HCT116 (cell line): ENCODE measurements at regions not wholly inside any gene's neighbourhood (a gene's known extent, or its start where the extent isn't known, plus 50 kb on each side); places are given as distances from the start of the nearest gene placed in this dataset.

ENCODE experiments used
- ATAC-seq: fragments of 200-7000 bp; cut with Tn5 transposase; 2 replicates; pipeline ENCODE4 v1.9.1; 2020; ENCODE audit warnings: mild to moderate bottlenecking, moderate library complexity
- BruUV-seq: library from RNA; stranded (reverse); fragments of 400-500 nt; replicated peaks from 2 replicates; lab custom pipeline; 2021; lab: Mats Ljungman, UMichigan
- CTCF ChIA-PET: fragments of 300-600 bp; sonication (Branson Sonifier 250); formaldehyde crosslinking; loops from one replicate; lab custom pipeline; 2021; ENCODE audit warnings: antibody characterized with exemption; lab: Charles Lee
- POLR2A ChIA-PET: fragments of 300-600, 350-600 bp; sonication (Branson Sonifier 250); formaldehyde crosslinking; loops from one replicate; lab custom pipeline; 2021; ENCODE audit warnings: antibody characterized with exemption; lab: Charles Lee
- RAD21 ChIA-PET, 2 experiments: fragments of 300-600 bp; sonication (Branson Sonifier 250); formaldehyde crosslinking; loops; one replicate each; lab custom pipeline; 2023; ENCODE audit warnings: low total read pairs in 2 of 2; ENCODE audit not compliant: uncharacterized antibody in 2 of 2, unreplicated experiment in 2 of 2, low non-redundant PET in 1 of 2; lab: Charles Lee
- DNase-seq: peaks from one replicate; pipeline ENCODE4 v3.0.0-alpha.2; 2010; ENCODE audit warnings: low read depth, low spot score
- H2AFZ ChIP-seq: fragments of 200-600 bp; shearing (Covaris generic), sonication (generic); 2 replicates; pipeline ENCODE4 v1.6.1; 2017; ENCODE audit warnings: low read depth, mixed run types, mixed read lengths, antibody characterized with exemption, low read length; ENCODE audit not compliant: poor library complexity, severe bottlenecking
- H3K27ac ChIP-seq: 2 replicates; pipeline ENCODE4 v1.5.1; 2012; ENCODE audit warnings: low read depth, low read length
- H3K27me3 ChIP-seq: fragments of 200-600 bp; sonication (generic); 2 replicates; pipeline ENCODE4 v1.6.1; 2016; ENCODE audit warnings: mixed run types, low read length, mixed read lengths; ENCODE audit not compliant: insufficient read depth
- H3K36me3 ChIP-seq, 2 experiments: fragments of 200-500 bp in 1 of 2; fragments of 200-600 bp in 1 of 2; sonication (Bioruptor generic) in 1 of 2; sonication (generic) in 1 of 2; 2 replicates each; pipeline versions ENCODE4 v1.5.1 to v1.6.1; 2014 to 2016; ENCODE audit warnings: low read length in 2 of 2, inconsistent platforms in 1 of 2, mixed read lengths in 1 of 2, mixed run types in 1 of 2; ENCODE audit not compliant: insufficient read depth in 2 of 2, control insufficient read depth in 1 of 2
- H3K4me1 ChIP-seq, 2 experiments: fragments of 200-600 bp in 1 of 2; sonication (generic) in 1 of 2; 2 replicates each; pipeline versions ENCODE4 v1.5.1 to v1.6.1; 2012 to 2017; ENCODE audit warnings: low read length in 2 of 2, inconsistent platforms in 1 of 2, mild to moderate bottlenecking in 1 of 2, mixed read lengths in 1 of 2, mixed run types in 1 of 2, moderate library complexity in 1 of 2; ENCODE audit not compliant: insufficient read depth in 2 of 2, control insufficient read depth in 1 of 2
- H3K4me2 ChIP-seq: fragments of 200-600 bp; sonication (generic); 2 replicates; pipeline ENCODE4 v1.6.1; 2017; ENCODE audit warnings: mixed run types, low read length, mixed read lengths
- H3K4me3 ChIP-seq, 2 experiments: fragments of 200-600 bp in 1 of 2; sonication (generic) in 1 of 2; replicated peaks in 1 of 2; 2 replicates each; pipeline ENCODE4 v1.5.1; 2011 to 2016; ENCODE audit warnings: low read length in 2 of 2, control low read depth in 1 of 2, low read depth in 1 of 2, mild to moderate bottlenecking in 1 of 2, mixed read lengths in 1 of 2, mixed run types in 1 of 2
- H3K79me2 ChIP-seq: fragments of 200-600 bp; sonication (generic); 2 replicates; pipeline ENCODE4 v1.6.1; 2017; ENCODE audit warnings: mild to moderate bottlenecking, mixed run types, low read length, moderate library complexity, mixed read lengths; ENCODE audit not compliant: insufficient read depth
- H3K9ac ChIP-seq: fragments of 200-600 bp; sonication (generic); 2 replicates; pipeline ENCODE4 v1.6.1; 2016; ENCODE audit warnings: low read length, mixed read lengths
- H3K9me2 ChIP-seq: fragments of 200-600 bp; sonication (generic), shearing (Covaris generic); 2 replicates; pipeline ENCODE4 v1.6.1; 2017; ENCODE audit warnings: mixed run types, mild to moderate bottlenecking, moderate library complexity; ENCODE audit not compliant: insufficient read depth
- H3K9me3 ChIP-seq, 2 experiments: fragments of 200-500 bp in 1 of 2; fragments of 200-600 bp in 1 of 2; sonication (Bioruptor generic) in 1 of 2; sonication (generic) in 1 of 2; 2 replicates each; pipeline ENCODE4 v1.6.1; 2014 to 2017; ENCODE audit warnings: low read length in 2 of 2, mixed read lengths in 2 of 2, inconsistent platforms in 1 of 2, low read depth in 1 of 2, mild to moderate bottlenecking in 1 of 2, mixed run types in 1 of 2, moderate library complexity in 1 of 2; ENCODE audit not compliant: control insufficient read depth in 1 of 2, insufficient read depth in 1 of 2
- H4K20me1 ChIP-seq: fragments of 200-600 bp; sonication (generic), shearing (Covaris generic); 2 replicates; pipeline ENCODE4 v1.6.1; 2017; ENCODE audit warnings: mixed run types, mild to moderate bottlenecking, moderate library complexity; ENCODE audit not compliant: insufficient read depth
- ATF3 ChIP-seq: IDR thresholded peaks from 2 replicates; pipeline ENCODE4 v1.6.1; 2012
- CEBPB ChIP-seq: IDR thresholded peaks from 2 replicates; pipeline ENCODE4 v1.6.1; 2012; ENCODE audit warnings: low read depth
- EZH2phosphoT487 ChIP-seq: fragments of 200-600 bp; IDR thresholded peaks from 2 replicates; pipeline ENCODE4 v1.6.1; 2018; ENCODE audit warnings: antibody characterized with exemption, borderline replicate concordance
- FOSL1 ChIP-seq: IDR thresholded peaks from 2 replicates; pipeline ENCODE4 v1.6.1; 2012; ENCODE audit warnings: low read depth
- JUND ChIP-seq: IDR thresholded peaks from 2 replicates; pipeline ENCODE4 v1.6.1; 2012
- MAX ChIP-seq: IDR thresholded peaks from 2 replicates; pipeline ENCODE4 v1.6.1; 2012
- SIN3A ChIP-seq: IDR thresholded peaks from 2 replicates; pipeline ENCODE4 v1.6.1; 2012; ENCODE audit warnings: low read depth
- SP1 ChIP-seq: IDR thresholded peaks from 2 replicates; pipeline ENCODE4 v1.6.1; 2012; ENCODE audit warnings: low read depth
- TCF7L2 ChIP-seq: IDR thresholded peaks from 2 replicates; pipeline ENCODE4 v1.7.0; 2011; ENCODE audit warnings: borderline replicate concordance, inconsistent platforms; ENCODE audit not compliant: insufficient read depth, insufficient read length; ENCODE audit errors: extremely low read depth
- YY1 ChIP-seq: IDR thresholded peaks from 2 replicates; pipeline ENCODE4 v1.6.1; 2011; ENCODE audit warnings: low read length, low read depth, moderate library complexity, mild to moderate bottlenecking; ENCODE audit not compliant: insufficient replicate concordance; ENCODE audit errors: extremely low read depth
- ZBTB33 ChIP-seq: IDR thresholded peaks from 2 replicates; pipeline ENCODE4 v1.6.1; 2011; ENCODE audit warnings: mild to moderate bottlenecking, low read length, moderate library complexity; ENCODE audit not compliant: insufficient replicate concordance; ENCODE audit errors: extremely low read depth
- ZFX ChIP-seq: fragments of 450-650 bp; IDR thresholded peaks from 2 replicates; pipeline ENCODE4 v1.6.1; 2017
- ZNF274 ChIP-seq: fragments of 200-500 bp; sonication (Bioruptor generic); IDR thresholded peaks from 2 replicates; pipeline ENCODE4 v1.6.1; 2014; ENCODE audit warnings: mild to moderate bottlenecking, low read depth, low read length, inconsistent platforms
- intact Hi-C: fragments of 100-400 bp; cut with micrococcal nuclease; formaldehyde crosslinking; loops from 2 replicates; pipeline ENCODE4 v1.10.0; 2022
- TF ChIP-seq, protein P1 (sequence below): IDR thresholded peaks from 2 replicates; pipeline ENCODE4 v1.6.1; 2012; ENCODE audit warnings: low read depth
- TF ChIP-seq, protein P2 (sequence below), 3 experiments: fragments of 200-600 bp in 1 of 3; sonication (generic) in 1 of 3; IDR thresholded peaks in 2 of 3; conservative IDR thresholded peaks in 1 of 3; 2 replicates each; pipeline ENCODE4 v1.5.1; 2012 to 2017; ENCODE audit warnings: low read depth in 2 of 3, low read length in 2 of 3, antibody characterized with exemption in 1 of 3, borderline replicate concordance in 1 of 3, control low read depth in 1 of 3, mild to moderate bottlenecking in 1 of 3, mixed read lengths in 1 of 3, mixed run types in 1 of 3, moderate library complexity in 1 of 3; ENCODE audit not compliant: insufficient read depth in 1 of 3

DNA sequence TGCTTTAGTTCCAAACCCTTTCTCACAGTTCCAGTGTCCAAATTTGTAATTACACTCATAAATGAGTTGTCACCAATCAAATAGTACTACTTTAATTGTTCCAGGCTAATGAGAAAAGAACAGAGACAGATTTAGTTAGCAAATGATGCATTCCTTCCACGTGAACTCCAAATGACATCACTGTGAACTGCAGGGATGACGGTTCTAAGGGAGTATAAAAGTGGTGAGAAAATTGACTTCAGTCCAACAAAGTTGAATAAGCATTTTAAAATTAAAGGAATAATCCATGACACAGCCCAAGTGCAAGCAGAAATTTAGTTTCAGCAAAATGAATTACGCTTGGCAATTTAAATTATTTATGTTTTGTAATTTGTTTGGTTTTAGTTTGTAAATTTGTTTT is 102.0 kb upstream of the LRATD1 start:
- Histone ChIP-seq H3K9ac (no peak overlapping the region), H3K4me1 (no peaks in the 10 kb centered on the region), H3K4me3 (no peak overlapping the region), H3K27me3 (no peaks in the 10 kb centered on the region), H3K9me3 (peaks cover 5 to 6% of the 10 kb centered on the region in 2 experiments; a peak in 2 of 4 replicates)
- ATAC-seq (no peak), DNase-seq (no peak)
- intact Hi-C loops: no loop called here
- CTCF ChIA-PET: no interaction called here
- TF ChIP-seq, protein P1, sequence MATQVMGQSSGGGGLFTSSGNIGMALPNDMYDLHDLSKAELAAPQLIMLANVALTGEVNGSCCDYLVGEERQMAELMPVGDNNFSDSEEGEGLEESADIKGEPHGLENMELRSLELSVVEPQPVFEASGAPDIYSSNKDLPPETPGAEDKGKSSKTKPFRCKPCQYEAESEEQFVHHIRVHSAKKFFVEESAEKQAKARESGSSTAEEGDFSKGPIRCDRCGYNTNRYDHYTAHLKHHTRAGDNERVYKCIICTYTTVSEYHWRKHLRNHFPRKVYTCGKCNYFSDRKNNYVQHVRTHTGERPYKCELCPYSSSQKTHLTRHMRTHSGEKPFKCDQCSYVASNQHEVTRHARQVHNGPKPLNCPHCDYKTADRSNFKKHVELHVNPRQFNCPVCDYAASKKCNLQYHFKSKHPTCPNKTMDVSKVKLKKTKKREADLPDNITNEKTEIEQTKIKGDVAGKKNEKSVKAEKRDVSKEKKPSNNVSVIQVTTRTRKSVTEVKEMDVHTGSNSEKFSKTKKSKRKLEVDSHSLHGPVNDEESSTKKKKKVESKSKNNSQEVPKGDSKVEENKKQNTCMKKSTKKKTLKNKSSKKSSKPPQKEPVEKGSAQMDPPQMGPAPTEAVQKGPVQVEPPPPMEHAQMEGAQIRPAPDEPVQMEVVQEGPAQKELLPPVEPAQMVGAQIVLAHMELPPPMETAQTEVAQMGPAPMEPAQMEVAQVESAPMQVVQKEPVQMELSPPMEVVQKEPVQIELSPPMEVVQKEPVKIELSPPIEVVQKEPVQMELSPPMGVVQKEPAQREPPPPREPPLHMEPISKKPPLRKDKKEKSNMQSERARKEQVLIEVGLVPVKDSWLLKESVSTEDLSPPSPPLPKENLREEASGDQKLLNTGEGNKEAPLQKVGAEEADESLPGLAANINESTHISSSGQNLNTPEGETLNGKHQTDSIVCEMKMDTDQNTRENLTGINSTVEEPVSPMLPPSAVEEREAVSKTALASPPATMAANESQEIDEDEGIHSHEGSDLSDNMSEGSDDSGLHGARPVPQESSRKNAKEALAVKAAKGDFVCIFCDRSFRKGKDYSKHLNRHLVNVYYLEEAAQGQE: no peak
- TF ChIP-seq JUND: no peak
- TF ChIP-seq FOSL1: no peak
- no peak for TF ChIP-seq ZBTB33
- TF ChIP-seq ATF3: no peak
- TF ChIP-seq SP1: no peak
- TF ChIP-seq, protein P2, sequence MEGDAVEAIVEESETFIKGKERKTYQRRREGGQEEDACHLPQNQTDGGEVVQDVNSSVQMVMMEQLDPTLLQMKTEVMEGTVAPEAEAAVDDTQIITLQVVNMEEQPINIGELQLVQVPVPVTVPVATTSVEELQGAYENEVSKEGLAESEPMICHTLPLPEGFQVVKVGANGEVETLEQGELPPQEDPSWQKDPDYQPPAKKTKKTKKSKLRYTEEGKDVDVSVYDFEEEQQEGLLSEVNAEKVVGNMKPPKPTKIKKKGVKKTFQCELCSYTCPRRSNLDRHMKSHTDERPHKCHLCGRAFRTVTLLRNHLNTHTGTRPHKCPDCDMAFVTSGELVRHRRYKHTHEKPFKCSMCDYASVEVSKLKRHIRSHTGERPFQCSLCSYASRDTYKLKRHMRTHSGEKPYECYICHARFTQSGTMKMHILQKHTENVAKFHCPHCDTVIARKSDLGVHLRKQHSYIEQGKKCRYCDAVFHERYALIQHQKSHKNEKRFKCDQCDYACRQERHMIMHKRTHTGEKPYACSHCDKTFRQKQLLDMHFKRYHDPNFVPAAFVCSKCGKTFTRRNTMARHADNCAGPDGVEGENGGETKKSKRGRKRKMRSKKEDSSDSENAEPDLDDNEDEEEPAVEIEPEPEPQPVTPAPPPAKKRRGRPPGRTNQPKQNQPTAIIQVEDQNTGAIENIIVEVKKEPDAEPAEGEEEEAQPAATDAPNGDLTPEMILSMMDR (IDR thresholded peaks at IDR 0.05 in 2 of 3, conservative IDR thresholded peaks at IDR 0.05 in 1 of 3; ENCODE audit: borderline replicate concordance in 1 of 3, insufficient read depth in 1 of 3, low read depth in 2 of 3, low read length in 2 of 3): no peak
- no peak for TF ChIP-seq SIN3A
- TF ChIP-seq ZFX: no peak
- no peak for TF ChIP-seq TCF7L2
- no peak for TF ChIP-seq YY1
- TF ChIP-seq ZNF274: no peak
- no peak for TF ChIP-seq MAX
- TF ChIP-seq EZH2phosphoT487: no peak
- no peak for TF ChIP-seq CEBPB
- TF ChIP-seq, all 23 proteins: peak for 0
- RAD21 ChIA-PET: no interaction called here
- Histone ChIP-seq H3K9me2 (no peaks in the 10 kb centered on the region), H3K27ac (no peak overlapping the region), H2AFZ (no peak overlapping the region), H3K79me2 (no peaks in the 10 kb centered on the region), H4K20me1 (no peaks in the 10 kb centered on the region), H3K4me2 (no peak overlapping the region), H3K36me3 (no peaks in the 10 kb centered on the region)
- BruUV-seq: no TSS peak
- POLR2A ChIA-PET: no interaction called here
